C4-2B (cell line): ENCODE measurements at regions not wholly inside any gene's neighbourhood (a gene's known extent, or its start where the extent isn't known, plus 50 kb on each side); places are given as distances from the start of the nearest gene placed in this dataset.
"Not testable (repeated sequence)": the region's sequence is repeated elsewhere in the genome, so short reads cannot be mapped to it uniquely, and the experiment has no call there.

ENCODE experiments used
- ZFX ChIP-seq: fragments of 450-650 bp; IDR thresholded peaks from 2 replicates; pipeline ENCODE4 v1.6.1; 2017
- TF ChIP-seq, protein P1 (sequence below): fragments of 450-650 bp; conservative IDR thresholded peaks from 2 replicates; pipeline ENCODE4 v1.5.1; 2017; ENCODE audit warnings: mild to moderate bottlenecking

DNA sequence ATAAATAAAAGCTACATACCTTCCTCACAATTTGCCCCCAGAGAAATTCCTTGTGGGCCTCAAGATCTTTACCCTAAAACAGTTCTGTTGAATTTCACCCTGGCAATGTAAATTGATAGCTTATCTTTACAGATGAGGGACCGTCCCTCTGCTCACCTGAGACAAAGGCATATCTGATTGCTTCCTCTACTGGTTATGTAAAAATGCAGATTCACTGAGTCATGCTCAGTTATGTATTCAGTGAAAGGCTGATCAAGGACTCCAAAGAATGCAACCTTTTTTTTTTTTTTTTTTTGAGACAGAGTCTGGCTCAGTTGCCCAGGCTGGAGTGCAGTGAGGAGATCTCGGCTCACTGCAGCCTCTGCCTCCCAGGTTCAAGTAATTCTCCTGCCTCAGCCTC, 64.2 kb upstream of the KMT2C start:
- TF ChIP-seq ZFX: not testable (repeated sequence)
- TF ChIP-seq, protein P1, sequence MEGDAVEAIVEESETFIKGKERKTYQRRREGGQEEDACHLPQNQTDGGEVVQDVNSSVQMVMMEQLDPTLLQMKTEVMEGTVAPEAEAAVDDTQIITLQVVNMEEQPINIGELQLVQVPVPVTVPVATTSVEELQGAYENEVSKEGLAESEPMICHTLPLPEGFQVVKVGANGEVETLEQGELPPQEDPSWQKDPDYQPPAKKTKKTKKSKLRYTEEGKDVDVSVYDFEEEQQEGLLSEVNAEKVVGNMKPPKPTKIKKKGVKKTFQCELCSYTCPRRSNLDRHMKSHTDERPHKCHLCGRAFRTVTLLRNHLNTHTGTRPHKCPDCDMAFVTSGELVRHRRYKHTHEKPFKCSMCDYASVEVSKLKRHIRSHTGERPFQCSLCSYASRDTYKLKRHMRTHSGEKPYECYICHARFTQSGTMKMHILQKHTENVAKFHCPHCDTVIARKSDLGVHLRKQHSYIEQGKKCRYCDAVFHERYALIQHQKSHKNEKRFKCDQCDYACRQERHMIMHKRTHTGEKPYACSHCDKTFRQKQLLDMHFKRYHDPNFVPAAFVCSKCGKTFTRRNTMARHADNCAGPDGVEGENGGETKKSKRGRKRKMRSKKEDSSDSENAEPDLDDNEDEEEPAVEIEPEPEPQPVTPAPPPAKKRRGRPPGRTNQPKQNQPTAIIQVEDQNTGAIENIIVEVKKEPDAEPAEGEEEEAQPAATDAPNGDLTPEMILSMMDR: not testable (repeated sequence)
